NT2/D1 (cell line): ENCODE measurements at regions not wholly inside any gene's neighbourhood (a gene's known extent, or its start where the extent isn't known, plus 50 kb on each side); places are given as distances from the start of the nearest gene placed in this dataset.

ENCODE experiments used
- SUZ12 ChIP-seq: IDR thresholded peaks from 2 replicates; pipeline ENCODE4 v1.6.1; 2011; ENCODE audit not compliant: insufficient read length, insufficient read depth; ENCODE audit errors: extremely low read depth
- YY1 ChIP-seq: IDR thresholded peaks from 2 replicates; pipeline ENCODE4 v1.6.1; 2011; ENCODE audit not compliant: insufficient read length, insufficient read depth
- ZNF274 ChIP-seq: IDR thresholded peaks from 2 replicates; pipeline ENCODE4 v1.6.1; 2011; ENCODE audit warnings: mild to moderate bottlenecking, low read depth, low read length

- TF ChIP-seq YY1 (no peak), SUZ12 (no peak), ZNF274 (no peak)
Observed at GRCh38 chr3:166123576-166123975, 286.4 kb upstream of the BCHE start.
